Activated naive CD4-positive, alpha-beta T cell treated with anti-CD3 and anti-CD28 coated beads, Interleukin-2, amount 10 ng/mL, durations not matched to agents 7 days and 5 days (primary cell): ENCODE measurements at regions not wholly inside any gene's neighbourhood (a gene's known extent, or its start where the extent isn't known, plus 50 kb on each side); places are given as distances from the start of the nearest gene placed in this dataset.

ENCODE experiments used
- CTCF ChIA-PET: fragments of 350-600 bp; sonication (Branson Sonifier 250); formaldehyde crosslinking; loops from one replicate; lab custom pipeline; 2021; ENCODE audit warnings: antibody characterized with exemption; lab: Charles Lee
- DNase-seq: peaks from one replicate; pipeline ENCODE4 v3.0.0-alpha.2; 2020
- H3K27ac Mint-ChIP-seq: one replicate; pipeline ENCODE4 v1.8.0; 2021; ENCODE audit warnings: mild to moderate bottlenecking, moderate library complexity, mixed read lengths
- H3K27me3 Mint-ChIP-seq: one replicate; pipeline ENCODE4 v1.8.0; 2021; ENCODE audit warnings: mild to moderate bottlenecking, mixed read lengths
- H3K36me3 Mint-ChIP-seq: one replicate; pipeline ENCODE4 v1.8.0; 2021; ENCODE audit warnings: mixed read lengths
- H3K4me1 Mint-ChIP-seq: one replicate; pipeline ENCODE4 v1.8.0; 2021; ENCODE audit warnings: mixed read lengths
- H3K4me3 Mint-ChIP-seq: one replicate; pipeline ENCODE4 v1.8.0; 2021; ENCODE audit warnings: mild to moderate bottlenecking, moderate library complexity, mixed read lengths
- H3K9me3 Mint-ChIP-seq: one replicate; pipeline ENCODE4 v1.8.0; 2021; ENCODE audit warnings: mixed read lengths

- CTCF ChIA-PET: no interaction called here
- no peaks in the 10 kb centered on the region for H3K9me3 Mint-ChIP-seq
Measured at GRCh38 chr10:33459602-33460001, 125.1 kb upstream of the NRP1 start.

GRCh38 chr10:33455029-33455428, 120.6 kb upstream of the NRP1 start:
- no peak for DNase-seq
- Mint-ChIP-seq H3K27ac (no peak overlapping the region), H3K27me3 (no peaks in the 10 kb centered on the region), H3K4me1 (no peaks in the 10 kb centered on the region), H3K36me3 (no peaks in the 10 kb centered on the region), H3K9me3 (no peaks in the 10 kb centered on the region), H3K4me3 (no peak overlapping the region)
- CTCF ChIA-PET: no interaction called here

More at GRCh38 chr10:33459602-33460001, 125.1 kb upstream of the NRP1 start:
- Mint-ChIP-seq H3K4me3 (no peak overlapping the region), H3K4me1 (no peaks in the 10 kb centered on the region), H3K36me3 (no peaks in the 10 kb centered on the region), H3K27me3 (no peaks in the 10 kb centered on the region), H3K27ac (no peak overlapping the region)
- no peak for DNase-seq

- H3K36me3 Mint-ChIP-seq: no peaks in the 10 kb centered on the region
- H3K27ac Mint-ChIP-seq: no peak overlapping the region
- CTCF ChIA-PET: no interaction called here
- H3K27me3 Mint-ChIP-seq: no peaks in the 10 kb centered on the region
- H3K4me1 Mint-ChIP-seq: no peaks in the 10 kb centered on the region
- no peak for DNase-seq
- H3K4me3 Mint-ChIP-seq: no peak overlapping the region
- H3K9me3 Mint-ChIP-seq: no peaks in the 10 kb centered on the region
Measured at GRCh38 chr10:33454554-33454953, 120.1 kb upstream of the NRP1 start.

GRCh38 chr10:33453081-33454025, 118.9 kb upstream of the NRP1 start:
- Mint-ChIP-seq H3K36me3 (no peaks in the 10 kb centered on the region), H3K4me1 (no peaks in the 10 kb centered on the region), H3K27ac (no peak overlapping the region), H3K4me3 (no peak overlapping the region), H3K9me3 (no peaks in the 10 kb centered on the region), H3K27me3 (no peaks in the 10 kb centered on the region)
- no peak for DNase-seq
- CTCF ChIA-PET: interaction anchor here (0.7 kb wide), 1 partner anchor 1166 kb away, joined by 4 read pairs; no protein-coding TSS in a partner anchor

- no peaks in the 10 kb centered on the region for H3K4me1 Mint-ChIP-seq
- no peaks in the 10 kb centered on the region for H3K27me3 Mint-ChIP-seq
- CTCF ChIA-PET: no interaction called here
- no peaks in the 10 kb centered on the region for H3K9me3 Mint-ChIP-seq
- H3K27ac Mint-ChIP-seq: no peak overlapping the region
- no peak for DNase-seq
- no peak overlapping the region for H3K4me3 Mint-ChIP-seq
- no peaks in the 10 kb centered on the region for H3K36me3 Mint-ChIP-seq
Measured at GRCh38 chr10:33448421-33449140, 114.1 kb upstream of the NRP1 start.

DNA sequence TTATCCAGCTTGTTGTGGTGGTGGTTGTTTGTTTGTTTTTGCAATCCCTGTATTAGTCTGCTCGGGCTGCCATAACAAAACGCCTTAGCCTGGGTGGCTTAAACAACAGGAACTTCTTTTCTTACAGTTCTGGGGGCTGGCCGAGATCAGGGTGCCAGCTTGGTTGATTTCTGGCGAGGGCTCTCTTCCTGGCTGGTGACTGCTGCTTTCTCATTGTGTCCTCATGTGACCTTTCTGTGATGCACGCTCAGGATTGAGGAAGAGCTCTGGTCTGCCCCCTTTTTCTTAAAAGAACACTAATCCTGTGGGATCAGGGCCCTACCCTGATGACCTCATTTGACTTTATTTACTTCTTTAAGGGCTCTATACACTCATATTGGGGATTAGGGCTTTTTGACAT, 107.1 kb upstream of the NRP1 start:
- no peak overlapping the region for H3K27ac Mint-ChIP-seq
- CTCF ChIA-PET: no interaction called here
- DNase-seq: no peak
- peaks cover 4% of the 10 kb centered on the region for H3K27me3 Mint-ChIP-seq
- H3K36me3 Mint-ChIP-seq: no peaks in the 10 kb centered on the region
- H3K4me3 Mint-ChIP-seq: no peak overlapping the region
- H3K9me3 Mint-ChIP-seq: no peaks in the 10 kb centered on the region
- H3K4me1 Mint-ChIP-seq: no peaks in the 10 kb centered on the region

GRCh38 chr10:33434933-33435332, 100.5 kb upstream of the NRP1 start:
- Mint-ChIP-seq H3K9me3 (no peaks in the 10 kb centered on the region), H3K4me3 (no peak overlapping the region), H3K27ac (no peak overlapping the region), H3K36me3 (no peaks in the 10 kb centered on the region), H3K27me3 (peaks cover 4% of the 10 kb centered on the region), H3K4me1 (no peaks in the 10 kb centered on the region)
- CTCF ChIA-PET: no interaction called here
- DNase-seq: no peak

DNA sequence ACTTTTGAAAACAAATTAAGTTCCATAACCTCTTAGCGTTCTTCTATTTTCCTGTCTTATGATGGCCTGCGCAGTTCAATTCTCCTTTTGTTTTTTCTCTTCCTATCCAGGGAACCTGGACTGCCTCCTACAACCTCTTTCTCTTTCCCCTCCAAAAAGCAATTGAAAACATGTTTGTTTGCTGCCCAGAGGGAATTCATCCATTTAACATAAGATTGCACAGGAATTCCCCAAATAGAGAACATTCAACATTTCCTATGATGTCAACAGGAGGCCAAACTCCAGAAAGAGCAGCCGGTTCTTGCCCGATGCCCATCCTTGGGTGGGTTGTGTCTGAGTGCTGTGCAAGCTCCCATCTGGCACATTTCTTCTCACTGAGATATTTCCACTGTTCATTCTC, 94.2 kb upstream of the NRP1 start:
- Mint-ChIP-seq H3K27me3 (no peaks in the 10 kb centered on the region), H3K4me3 (no peak overlapping the region), H3K27ac (no peak overlapping the region), H3K9me3 (no peaks in the 10 kb centered on the region), H3K4me1 (no peaks in the 10 kb centered on the region), H3K36me3 (no peaks in the 10 kb centered on the region)
- CTCF ChIA-PET: no interaction called here
- no peak for DNase-seq

DNA sequence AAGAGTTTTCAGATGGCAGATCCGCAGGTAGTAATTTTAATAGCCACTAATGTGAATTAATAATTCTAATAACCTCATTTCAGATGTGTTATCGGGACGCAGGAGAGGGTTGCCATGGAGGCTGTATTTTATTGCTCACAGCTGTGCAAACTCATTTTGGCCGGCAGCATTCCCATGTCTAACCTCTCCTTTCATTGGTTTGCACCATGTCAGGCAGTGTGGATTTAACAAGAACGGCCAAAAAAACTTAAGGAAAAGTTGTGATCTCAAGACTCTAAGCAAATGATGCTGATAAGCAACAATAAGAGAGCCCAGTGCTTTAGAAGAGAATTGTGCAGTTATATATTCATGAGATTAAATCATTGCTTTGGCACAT, 88.7 kb upstream of the NRP1 start:
- no peaks in the 10 kb centered on the region for H3K9me3 Mint-ChIP-seq
- CTCF ChIA-PET: no interaction called here

GRCh38 chr10:33422471-33423153, 88.1 kb upstream of the NRP1 start:
- H3K4me3 Mint-ChIP-seq: no peak overlapping the region
- H3K27ac Mint-ChIP-seq: no peak overlapping the region
- H3K9me3 Mint-ChIP-seq: no peaks in the 10 kb centered on the region
- CTCF ChIA-PET: no interaction called here
- peaks cover 4% of the 10 kb centered on the region for H3K27me3 Mint-ChIP-seq
- H3K4me1 Mint-ChIP-seq: no peaks in the 10 kb centered on the region
- H3K36me3 Mint-ChIP-seq: no peaks in the 10 kb centered on the region
- DNase-seq: no peak

More for the DNA sequence above, 88.7 kb upstream of the NRP1 start:
- Mint-ChIP-seq H3K4me3 (no peak overlapping the region), H3K36me3 (no peaks in the 10 kb centered on the region), H3K27ac (no peak overlapping the region), H3K27me3 (peaks cover 4% of the 10 kb centered on the region), H3K4me1 (no peaks in the 10 kb centered on the region)
- DNase-seq: no peak

GRCh38 chr10:33421789-33422462, 87.5 kb upstream of the NRP1 start:
- Mint-ChIP-seq H3K27me3 (peaks cover 4% of the 10 kb centered on the region), H3K9me3 (no peaks in the 10 kb centered on the region), H3K36me3 (no peaks in the 10 kb centered on the region), H3K4me1 (no peaks in the 10 kb centered on the region), H3K4me3 (no peak overlapping the region), H3K27ac (no peak overlapping the region)
- CTCF ChIA-PET: no interaction called here
- DNase-seq: no peak

DNA sequence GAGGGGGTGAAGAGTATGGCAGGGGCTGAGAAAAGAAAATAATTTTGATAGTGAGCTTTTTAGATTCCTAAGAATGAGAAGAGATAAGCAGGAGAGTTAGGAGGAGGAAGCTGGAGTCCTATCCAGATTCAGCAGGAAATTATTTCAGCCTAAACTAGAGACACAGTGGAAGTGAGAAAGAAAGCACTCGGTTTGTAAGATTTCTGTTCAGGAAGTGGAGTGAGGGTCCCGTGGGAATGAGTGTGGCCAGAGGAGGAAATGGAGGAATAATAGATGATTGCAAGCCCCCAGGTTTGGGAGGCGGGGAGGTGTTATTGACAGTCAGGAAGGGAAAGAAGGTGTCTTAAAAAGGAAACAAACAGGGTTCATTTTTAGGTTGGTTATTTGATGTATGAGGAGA, 84.8 kb upstream of the NRP1 start:
- CTCF ChIA-PET: no interaction called here

DNA sequence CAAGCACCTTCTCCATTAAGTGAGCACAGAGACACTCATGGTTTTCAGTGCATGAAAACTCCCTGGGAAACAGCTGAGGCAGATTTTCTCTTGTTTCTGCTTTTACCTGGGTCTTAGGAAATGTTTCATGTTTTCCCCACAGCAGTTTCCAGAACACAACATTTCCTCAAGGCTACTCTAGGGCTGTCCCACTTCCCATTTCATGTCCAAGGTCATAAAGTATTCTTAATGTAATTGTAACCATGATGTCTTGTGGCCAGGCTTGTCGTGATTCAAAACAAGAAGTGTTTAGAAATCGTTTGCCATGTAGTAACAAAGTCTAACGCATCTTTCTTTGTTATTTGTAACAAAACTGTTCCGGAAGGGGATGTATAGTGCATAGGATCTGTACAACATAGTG, 83.8 kb upstream of the NRP1 start:
- DNase-seq: no peak
- no peak overlapping the region for H3K27ac Mint-ChIP-seq
- CTCF ChIA-PET: no interaction called here
- peaks cover 7% of the 10 kb centered on the region for H3K27me3 Mint-ChIP-seq
- H3K9me3 Mint-ChIP-seq: no peaks in the 10 kb centered on the region
- no peak overlapping the region for H3K4me3 Mint-ChIP-seq
- no peaks in the 10 kb centered on the region for H3K4me1 Mint-ChIP-seq
- no peaks in the 10 kb centered on the region for H3K36me3 Mint-ChIP-seq

More for the DNA sequence above, 84.8 kb upstream of the NRP1 start:
- Mint-ChIP-seq H3K4me3 (no peak overlapping the region), H3K27ac (no peak overlapping the region), H3K27me3 (peaks cover 4% of the 10 kb centered on the region), H3K4me1 (no peaks in the 10 kb centered on the region), H3K9me3 (no peaks in the 10 kb centered on the region), H3K36me3 (no peaks in the 10 kb centered on the region)
- no peak for DNase-seq

DNA sequence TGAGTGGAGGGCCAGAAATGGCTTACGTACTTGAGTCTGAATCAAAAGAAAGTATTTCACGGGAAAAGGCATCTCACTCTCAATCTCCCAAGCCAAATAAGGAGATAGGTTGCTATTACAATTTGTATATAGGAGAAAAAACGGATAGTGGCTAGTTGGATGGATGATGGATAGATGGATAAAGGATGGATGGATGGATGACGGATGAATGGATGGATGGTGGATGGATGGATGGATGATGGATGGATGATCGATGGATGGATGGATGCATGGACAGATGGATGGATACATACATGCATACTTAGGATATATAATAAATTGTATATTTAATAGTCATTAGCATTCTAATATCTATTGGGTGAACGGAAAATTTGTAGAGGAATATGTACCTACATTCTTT, 82.2 kb upstream of the NRP1 start:
- no peak overlapping the region for H3K4me3 Mint-ChIP-seq
- peaks cover 7% of the 10 kb centered on the region for H3K27me3 Mint-ChIP-seq
- H3K9me3 Mint-ChIP-seq: no peaks in the 10 kb centered on the region

More for the DNA sequence above, 82.2 kb upstream of the NRP1 start:
- CTCF ChIA-PET: no interaction called here
- no peak for DNase-seq
- Mint-ChIP-seq H3K36me3 (no peaks in the 10 kb centered on the region), H3K27ac (no peak overlapping the region), H3K4me1 (no peaks in the 10 kb centered on the region)
